OCI-LY1 (cell line): ENCODE measurements at regions not wholly inside any gene's neighbourhood (a gene's known extent, or its start where the extent isn't known, plus 50 kb on each side); places are given as distances from the start of the nearest gene placed in this dataset.

Experiments
- CTCF ChIP-seq: fragments of 200-600 bp; sonication (generic), shearing (Covaris generic); IDR thresholded peaks from 2 replicates; pipeline ENCODE4 v1.5.1; 2017; ENCODE audit warnings: mild to moderate bottlenecking, antibody characterized with exemption, low read length, moderate library complexity, mixed read lengths
- EZH2 ChIP-seq: fragments of 200-600 bp; sonication (generic), shearing (Covaris generic); IDR thresholded peaks from 2 replicates; pipeline ENCODE4 v1.8.0; 2017; ENCODE audit warnings: borderline replicate concordance, mixed run types, mild to moderate bottlenecking, antibody characterized with exemption, low read length, moderate library complexity, mixed read lengths

GRCh38 chr4:152023674-152024073 lies 262.9 kb upstream of the GATB start:
- TF ChIP-seq CTCF (no peak), EZH2 (no peak)
